ENCODE measurements at regions not wholly inside any gene's neighbourhood (a gene's known extent, or its start where the extent isn't known, plus 50 kb on each side); places are given as distances from the start of the nearest gene placed in this dataset.

GRCh38 chr6:138678168-138678567, 95.4 kb upstream of the CCDC28A start:
- TF ChIP-seq CTCF (IDR thresholded peaks at IDR 0.05; ENCODE audit: control extremely low read depth in 1 of 3, insufficient read depth in 1 of 3, low read depth in 1 of 3, low read length in 3 of 3) (no peak), SAP30 (IDR thresholded peaks at IDR 0.05; ENCODE audit: insufficient read depth, insufficient replicate concordance, low read length) (no peak), RFX5 (IDR thresholded peaks at IDR 0.05; ENCODE audit: borderline replicate concordance, low read depth, low read length) (no peak), EGR1 (IDR thresholded peaks at IDR 0.05; ENCODE audit: borderline replicate concordance, low read depth, low read length) (no peak), RXRA (IDR thresholded peaks at IDR 0.05; ENCODE audit: insufficient read depth, low read depth, low read length) (no peak), EP300 (IDR thresholded peaks at IDR 0.05; ENCODE audit: borderline replicate concordance in 1 of 2, low read depth in 2 of 2, low read length in 2 of 2) (no peak), CEBPB (IDR thresholded peaks at IDR 0.05; ENCODE audit: low read depth, low read length) (no peak), RAD21 (IDR thresholded peaks at IDR 0.05 in 1 of 2, conservative IDR thresholded peaks at IDR 0.05 in 1 of 2; ENCODE audit: low read depth in 2 of 2, low read length in 2 of 2) (no peak), EZH2 (IDR thresholded peaks at IDR 0.05; ENCODE audit: low read depth, low read length, severe bottlenecking) (no peak), MAFK (IDR thresholded peaks at IDR 0.05; ENCODE audit: low read depth, low read length) (no peak), FOSL1 (IDR thresholded peaks at IDR 0.05; ENCODE audit: insufficient read depth, low read depth, low read length) (no peak), POLR2A (IDR thresholded peaks at IDR 0.05; ENCODE audit: control extremely low read depth in 1 of 2, low read depth in 2 of 2, low read length in 2 of 2) (no peak)
- TF ChIP-seq, protein P1, sequence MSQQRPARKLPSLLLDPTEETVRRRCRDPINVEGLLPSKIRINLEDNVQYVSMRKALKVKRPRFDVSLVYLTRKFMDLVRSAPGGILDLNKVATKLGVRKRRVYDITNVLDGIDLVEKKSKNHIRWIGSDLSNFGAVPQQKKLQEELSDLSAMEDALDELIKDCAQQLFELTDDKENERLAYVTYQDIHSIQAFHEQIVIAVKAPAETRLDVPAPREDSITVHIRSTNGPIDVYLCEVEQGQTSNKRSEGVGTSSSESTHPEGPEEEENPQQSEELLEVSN (IDR thresholded peaks at IDR 0.05), result no peak
